ENCODE measurements at regions not wholly inside any gene's neighbourhood (a gene's known extent, or its start where the extent isn't known, plus 50 kb on each side); places are given as distances from the start of the nearest gene placed in this dataset.
"Not testable (repeated sequence)": the region's sequence is repeated elsewhere in the genome, so short reads cannot be mapped to it uniquely, and the experiment has no call there.

- DNase-seq, result no peak
These were observed 356.3 kb downstream of the EMP1 start for GRCh38 chr12:13552830-13553229.

DNA sequence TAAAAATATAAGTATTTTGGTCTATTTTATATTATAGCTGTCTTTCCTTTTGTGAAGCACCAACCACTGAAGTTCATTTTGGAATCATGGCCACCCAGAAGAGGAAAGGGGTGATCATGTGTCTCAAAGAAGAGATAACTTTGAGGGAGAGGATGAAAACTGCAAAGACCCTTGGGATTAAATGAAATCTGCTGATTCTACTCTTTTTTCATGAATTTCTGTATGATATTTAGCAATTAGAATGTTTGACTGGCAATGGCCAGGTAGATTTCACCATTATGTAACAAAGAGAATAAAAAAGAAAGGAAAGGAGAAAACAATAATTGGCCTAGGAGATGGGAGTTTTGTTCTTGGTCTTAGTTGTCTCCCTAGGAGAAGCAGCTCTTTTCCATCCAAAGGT lies 350.8 kb downstream of the EMP1 start:
- no peak for DNase-seq

GRCh38 chr12:13546231-13546630 lies 349.7 kb downstream of the EMP1 start:
- no peak for DNase-seq

- DNase-seq, result no peak
These were observed 342.5 kb downstream of the EMP1 start for GRCh38 chr12:13539051-13539450.

DNA sequence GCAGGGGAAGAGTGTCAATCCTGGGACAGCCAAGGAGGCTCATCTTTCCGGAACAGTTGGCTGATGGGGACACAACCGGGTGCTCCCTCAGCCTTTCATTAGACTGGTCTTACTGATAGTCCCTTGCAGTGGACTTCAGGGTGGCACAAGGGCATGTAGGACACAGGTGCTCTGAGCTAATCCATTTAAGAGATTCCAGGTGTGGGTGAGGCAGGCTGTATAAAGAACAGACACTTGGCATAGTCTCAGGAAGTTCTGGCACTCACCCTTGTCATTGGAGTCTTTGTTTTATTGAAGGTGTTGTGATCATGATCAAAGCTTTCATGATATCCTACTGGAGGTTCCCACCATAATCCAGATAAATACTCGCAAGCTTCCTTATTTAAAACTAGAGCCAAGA lies 341.6 kb downstream of the EMP1 start:
- DNase-seq, result no peak

DNA sequence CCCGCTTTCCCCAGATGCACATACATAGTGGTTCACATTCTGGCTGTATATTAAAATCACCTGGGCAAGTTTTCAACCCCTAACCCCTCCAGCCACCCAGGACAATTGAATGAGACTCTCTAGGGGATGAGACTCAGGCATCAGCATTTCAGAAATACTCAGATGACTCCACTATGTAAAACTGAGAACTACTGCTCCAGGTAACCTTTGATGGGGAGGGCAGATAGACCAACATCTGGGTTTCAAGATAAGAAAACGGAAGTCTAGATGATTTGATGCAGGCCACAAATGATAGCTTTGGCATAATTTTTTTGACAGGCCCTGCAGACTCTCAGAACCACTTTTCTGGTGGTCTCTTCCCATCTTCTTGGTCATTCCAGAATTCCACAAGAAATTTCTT lies 341.1 kb downstream of the EMP1 start:
- DNase-seq, result no peak

- no peak for DNase-seq
These were observed 339.8 kb downstream of the EMP1 start for GRCh38 chr12:13536219-13536910.

DNA sequence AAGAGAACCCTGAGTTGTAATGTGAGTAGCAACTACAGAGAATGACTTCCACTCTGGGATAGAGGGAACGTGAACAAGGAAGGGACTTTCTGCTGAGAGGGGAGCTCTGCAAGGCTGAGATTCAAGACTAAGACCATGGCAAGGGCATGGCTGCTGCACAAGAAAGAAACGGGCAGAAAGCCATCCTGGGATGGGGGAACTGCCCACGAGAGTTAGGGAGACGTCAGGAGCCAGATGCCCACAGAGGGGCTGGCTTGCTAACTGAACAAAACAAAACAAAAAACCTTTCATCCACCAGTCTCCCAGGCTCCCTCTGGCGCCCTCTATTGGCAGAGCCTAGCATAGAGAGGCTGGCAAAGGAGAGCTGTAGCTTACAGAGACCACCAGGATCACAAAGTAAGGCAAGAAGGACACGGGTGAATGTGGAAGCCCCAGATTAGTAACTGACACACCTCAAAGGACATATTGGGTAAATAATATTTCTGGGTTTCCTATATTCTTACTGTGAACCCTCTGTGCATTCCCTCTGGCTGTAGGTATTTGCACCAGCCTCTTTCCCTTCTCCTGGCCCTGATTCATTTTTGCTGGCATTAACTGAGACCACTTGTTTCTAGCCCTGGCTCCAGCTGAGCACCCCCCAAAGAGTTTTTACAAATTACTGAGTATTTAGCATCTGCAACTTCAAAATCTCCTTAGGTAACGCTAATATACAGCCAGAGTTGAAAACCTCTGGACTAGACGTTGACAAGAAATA lies 338.3 kb downstream of the EMP1 start:
- DNase-seq, result peak; percentile 72

DNA sequence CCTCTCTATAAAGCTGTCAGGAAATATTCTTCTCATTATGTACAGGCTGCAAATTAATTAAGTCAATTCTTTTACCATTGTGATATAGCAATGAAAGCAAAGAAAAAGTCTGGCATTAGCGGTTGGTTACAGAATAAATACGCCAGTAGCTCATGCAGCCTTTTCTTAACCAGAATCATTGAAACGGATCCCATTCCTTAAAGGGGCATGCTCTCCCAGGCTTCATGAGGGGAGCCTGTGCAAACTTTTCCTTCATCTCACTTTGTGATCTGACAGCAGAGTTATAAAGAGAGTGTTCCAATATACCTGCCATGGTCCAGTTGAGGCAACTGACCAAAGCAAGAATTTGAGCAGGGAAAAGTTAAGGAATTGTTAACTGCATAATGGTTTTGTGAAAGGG lies 337.7 kb downstream of the EMP1 start:
- no peak for DNase-seq

- no peak for DNase-seq
These were observed 334.4 kb downstream of the EMP1 start for GRCh38 chr12:13530966-13531365.

GRCh38 chr12:13526185-13526921 lies 329.8 kb downstream of the EMP1 start:
- not testable (repeated sequence) for DNase-seq

- DNase-seq, result no peak
These were observed 327.2 kb downstream of the EMP1 start for GRCh38 chr12:13523536-13524307.

- not testable (repeated sequence) for DNase-seq
These were observed 321.5 kb downstream of the EMP1 start for GRCh38 chr12:13518034-13518433.

DNA sequence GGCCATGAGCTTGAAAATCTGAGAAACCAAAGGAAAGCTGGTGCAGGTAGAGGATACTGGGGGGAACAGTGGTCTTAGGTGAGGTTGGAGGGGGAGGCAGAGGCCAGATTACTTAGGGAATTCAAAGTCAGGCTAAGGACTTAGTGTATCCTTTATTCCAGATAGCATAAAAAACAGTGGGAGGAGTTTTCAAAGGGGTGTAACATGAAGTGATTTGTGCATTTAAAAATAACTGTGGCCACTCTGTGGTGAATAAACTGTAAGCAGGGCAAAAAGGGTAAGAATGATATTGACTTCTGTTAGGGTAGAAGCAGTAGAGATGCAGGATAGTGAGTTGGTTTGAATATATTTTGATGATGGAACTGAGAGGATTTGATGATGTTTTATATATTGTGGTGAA lies 313.2 kb downstream of the EMP1 start:
- no peak for DNase-seq

DNA sequence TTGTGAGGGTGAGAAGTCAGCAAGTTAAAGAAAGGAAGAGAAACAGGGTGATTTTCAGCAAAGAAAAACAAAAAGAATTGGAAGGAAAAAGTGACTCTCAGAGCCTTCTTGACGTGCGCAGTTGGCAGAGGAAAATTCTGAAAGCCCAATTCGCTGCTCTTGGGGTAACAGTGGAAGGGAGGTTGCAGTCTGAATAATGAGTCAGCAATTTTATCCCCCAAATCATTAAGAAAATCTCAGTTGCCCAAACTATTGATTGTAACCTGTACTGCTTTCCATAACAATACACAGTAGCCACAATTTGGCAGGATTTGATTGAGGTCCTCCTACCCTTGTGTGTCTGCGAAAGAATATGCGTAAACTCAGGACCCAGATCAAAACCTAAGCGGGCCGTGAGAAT lies 309.1 kb downstream of the EMP1 start:
- DNase-seq, result no peak

GRCh38 chr12:13505224-13505623 lies 308.7 kb downstream of the EMP1 start:
- no peak for DNase-seq

DNA sequence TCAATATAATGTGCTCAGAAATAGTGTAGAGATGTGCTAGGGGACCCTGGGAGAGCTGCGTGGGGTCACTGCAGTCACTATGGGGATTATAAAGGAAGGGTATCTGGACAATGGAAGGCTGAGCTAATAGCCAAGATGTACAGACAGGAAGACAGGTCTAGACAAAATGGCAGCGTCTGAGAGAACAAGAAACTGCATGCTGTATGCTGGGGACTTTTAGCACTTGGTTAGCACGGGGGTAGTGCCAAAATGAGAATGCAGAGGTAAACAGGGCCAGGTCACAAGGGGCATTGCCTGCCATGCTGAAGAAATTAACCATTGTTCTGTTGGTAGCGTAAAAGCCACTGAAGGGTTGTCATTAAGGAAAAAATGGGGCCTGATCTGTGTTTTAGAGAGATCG lies 308.2 kb downstream of the EMP1 start:
- DNase-seq, result no peak

- no peak for DNase-seq
These were observed 307.5 kb downstream of the EMP1 start for GRCh38 chr12:13504074-13504473.

- no peak for DNase-seq
These were observed 306.7 kb downstream of the EMP1 start for GRCh38 chr12:13503094-13503835.

GRCh38 chr12:13499008-13499407 lies 302.5 kb downstream of the EMP1 start:
- no peak for DNase-seq

DNA sequence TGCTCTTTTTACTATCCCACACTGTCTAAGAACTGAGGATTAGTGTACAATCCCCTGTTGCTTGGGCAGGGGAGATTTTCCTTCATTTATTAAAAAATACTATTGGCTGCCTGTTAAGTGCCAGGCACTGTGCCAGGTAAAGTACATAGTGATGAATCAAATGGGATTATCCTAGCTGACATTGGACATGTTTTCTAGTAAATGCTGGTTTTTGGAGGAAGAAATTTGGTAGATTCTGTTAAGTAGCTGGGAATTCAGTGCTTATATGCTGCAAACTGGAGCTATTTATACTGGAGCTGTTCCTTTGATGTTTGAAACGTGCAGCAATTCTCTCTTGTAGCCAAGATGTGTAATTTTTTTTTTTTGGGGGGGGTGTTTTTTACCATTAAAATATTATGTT lies 299.6 kb downstream of the EMP1 start:
- DNase-seq, result no peak

GRCh38 chr12:13489246-13489645 lies 292.7 kb downstream of the EMP1 start:
- no peak for DNase-seq

All from OCI-M1 (cell line).